Small intestine (tissue), 7 donors: ENCODE measurements at regions not wholly inside any gene's neighbourhood (a gene's known extent, or its start where the extent isn't known, plus 50 kb on each side); places are given as distances from the start of the nearest gene placed in this dataset.

Source experiments
- DNase-seq, 2 donors: peaks; one replicate each; pipeline versions ENCODE4 v3.0.0 to v3.0.0-alpha.2; 2013
- FAIRE-seq: peaks from 2 replicates; lab custom pipeline; 2012; peaks lifted over from hg19 to GRCh38; lab: Jason Lieb, UNC
- H3K27ac ChIP-seq, 3 donors: one replicate each; pipeline ENCODE4 v1.5.1; 2013; ENCODE audit warnings: low read length in 2 of 3, mild to moderate bottlenecking in 2 of 3, control low read depth in 1 of 3, inconsistent platforms in 1 of 3, low read depth in 1 of 3, moderate library complexity in 1 of 3
- H3K27me3 ChIP-seq, 3 donors: one replicate each; pipeline ENCODE4 v1.6.1; 2013; ENCODE audit warnings: low read length in 3 of 3, inconsistent platforms in 1 of 3; ENCODE audit not compliant: control insufficient read depth in 3 of 3, insufficient read depth in 3 of 3
- H3K36me3 ChIP-seq, 3 donors: one replicate each; pipeline ENCODE4 v1.6.1; 2013; ENCODE audit warnings: low read length in 3 of 3, inconsistent platforms in 1 of 3, low read depth in 1 of 3, mild to moderate bottlenecking in 1 of 3, moderate library complexity in 1 of 3; ENCODE audit not compliant: control insufficient read depth in 3 of 3, insufficient read depth in 2 of 3
- H3K4me1 ChIP-seq, 3 donors: one replicate each; pipeline ENCODE4 v1.6.1; 2013; ENCODE audit warnings: low read length in 2 of 3, inconsistent platforms in 1 of 3, low read depth in 1 of 3, mild to moderate bottlenecking in 1 of 3, moderate library complexity in 1 of 3; ENCODE audit not compliant: control insufficient read depth in 3 of 3, insufficient read depth in 2 of 3
- H3K4me3 ChIP-seq, 3 donors: one replicate each; pipeline ENCODE4 v1.5.1; 2013; ENCODE audit warnings: low read length in 3 of 3, control low read depth in 1 of 3, inconsistent platforms in 1 of 3, low read depth in 1 of 3, mild to moderate bottlenecking in 1 of 3, moderate library complexity in 1 of 3
- H3K9me3 ChIP-seq, 2 donors: one replicate each; pipeline ENCODE4 v1.6.1; 2013; ENCODE audit warnings: low read depth in 1 of 2, low read length in 1 of 2; ENCODE audit not compliant: control insufficient read depth in 2 of 2, insufficient read depth in 1 of 2
- WGBS, 3 donors: extraction: QIAGEN DNeasy Blood & Tissue Kit; methylation state at CpG; one replicate each; pipeline ENCODE4 v1.1.7; 2013; 5-methylcytosine and 5-hydroxymethylcytosine counted together
- donor health status: healthy with polysubstance abuse.
- donor health status: control.
- donor health status: control.
- donor health status: Bipolar disorder and iron deficiency.
- donor health status: healthy.

GRCh38 chr3:81105206-81105605, 656.2 kb downstream of the GBE1 start:
- DNase-seq (no peak), FAIRE-seq (no peak)
- no peaks in the 10 kb centered on the region for H3K27me3 ChIP-seq
- H3K9me3 ChIP-seq = no peaks in the 10 kb centered on the region
- H3K4me3 ChIP-seq = no peak overlapping the region
- no peaks in the 10 kb centered on the region for H3K4me1 ChIP-seq
- no peak overlapping the region for H3K27ac ChIP-seq
- no peaks in the 10 kb centered on the region for H3K36me3 ChIP-seq
- 70 to 77% (median 71%) methylated on average over 2 of the region's 2 CpGs for WGBS, 3 donors

- 13 to 44% (median 25%) methylated on average over 1 of the region's 1 CpG for WGBS, 3 donors
- FAIRE-seq = no peak
These were observed 663.6 kb downstream of the GBE1 start for GRCh38 chr3:81097889-81098288.

GRCh38 chr3:81095956-81096355, 665.5 kb downstream of the GBE1 start:
- H3K4me3 ChIP-seq = no peak overlapping the region
- H3K36me3 ChIP-seq = no peaks in the 10 kb centered on the region
- H3K4me1 ChIP-seq = no peaks in the 10 kb centered on the region
- DNase-seq (no peak), FAIRE-seq (no peak)
- no peak overlapping the region for H3K27ac ChIP-seq
- peaks cover 0 to 2% of the 10 kb centered on the region in 2 donors for H3K9me3 ChIP-seq
- 77 to 93% (median 77%) methylated on average over 5 of the region's 5 CpGs for WGBS, 3 donors
- no peaks in the 10 kb centered on the region for H3K27me3 ChIP-seq

More at GRCh38 chr3:81097889-81098288, 663.6 kb downstream of the GBE1 start:
- Histone ChIP-seq H3K36me3 (no peaks in the 10 kb centered on the region), H3K27ac (no peak overlapping the region), H3K9me3 (no peaks in the 10 kb centered on the region), H3K4me3 (no peak overlapping the region), H3K27me3 (no peaks in the 10 kb centered on the region), H3K4me1 (no peaks in the 10 kb centered on the region)
- no peak for DNase-seq

- Histone ChIP-seq H3K36me3 (no peaks in the 10 kb centered on the region), H3K4me1 (no peaks in the 10 kb centered on the region), H3K27ac (no peak overlapping the region), H3K27me3 (no peaks in the 10 kb centered on the region), H3K4me3 (no peak overlapping the region), H3K9me3 (peaks cover 0 to 4% of the 10 kb centered on the region in 2 donors)
- FAIRE-seq = no peak
- 85 to 90% (median 88%) methylated on average over 7 of the region's 7 CpGs for WGBS, 3 donors
- DNase-seq = no peak
These were observed 666.5 kb downstream of the GBE1 start for GRCh38 chr3:81094986-81095385.

- peaks cover 0 to 4% of the 10 kb centered on the region in 2 donors for H3K9me3 ChIP-seq
- DNase-seq = no peak
- no peaks in the 10 kb centered on the region for H3K4me1 ChIP-seq
- FAIRE-seq = peak; percentile 68
- H3K36me3 ChIP-seq = no peaks in the 10 kb centered on the region
- no peak overlapping the region for H3K27ac ChIP-seq
- WGBS, 3 donors = 67 to 75% (median 69%) methylated on average over 3 of the region's 3 CpGs
- no peaks in the 10 kb centered on the region for H3K27me3 ChIP-seq
- H3K4me3 ChIP-seq = no peak overlapping the region
These were observed 673.8 kb downstream of the GBE1 start for GRCh38 chr3:81087607-81088006.

GRCh38 chr3:81086348-81086747, 675.1 kb downstream of the GBE1 start:
- peaks cover 0 to 4% of the 10 kb centered on the region in 2 donors for H3K9me3 ChIP-seq
- no peaks in the 10 kb centered on the region for H3K4me1 ChIP-seq
- FAIRE-seq (no peak), DNase-seq (no peak)
- no peaks in the 10 kb centered on the region for H3K36me3 ChIP-seq
- no peak overlapping the region for H3K4me3 ChIP-seq
- 71 to 91% (median 81%) methylated on average over 2 of the region's 2 CpGs for WGBS, 3 donors
- H3K27ac ChIP-seq = no peak overlapping the region
- no peaks in the 10 kb centered on the region for H3K27me3 ChIP-seq

GRCh38 chr3:81080608-81081007, 680.8 kb downstream of the GBE1 start:
- FAIRE-seq = no peak

GRCh38 chr3:81072591-81072990, 688.9 kb downstream of the GBE1 start:
- WGBS, 3 donors = 81 to 85% (median 84%) methylated on average over 4 of the region's 4 CpGs
- H3K4me1 ChIP-seq = no peaks in the 10 kb centered on the region
- FAIRE-seq = no peak
- DNase-seq = no peak
- no peaks in the 10 kb centered on the region for H3K36me3 ChIP-seq
- H3K27ac ChIP-seq = no peak overlapping the region
- H3K27me3 ChIP-seq = no peaks in the 10 kb centered on the region
- H3K9me3 ChIP-seq = peaks cover 0 to 3% of the 10 kb centered on the region in 2 donors
- H3K4me3 ChIP-seq = no peak overlapping the region

More at GRCh38 chr3:81080608-81081007, 680.8 kb downstream of the GBE1 start:
- Histone ChIP-seq H3K9me3 (no peaks in the 10 kb centered on the region), H3K36me3 (no peaks in the 10 kb centered on the region), H3K27me3 (no peaks in the 10 kb centered on the region), H3K4me1 (no peaks in the 10 kb centered on the region), H3K4me3 (no peak overlapping the region), H3K27ac (no peak overlapping the region)
- no peak for DNase-seq
- WGBS, 3 donors = 82 to 93% (median 85%) methylated on average over 5 of the region's 5 CpGs

GRCh38 chr3:81068546-81068945, 692.9 kb downstream of the GBE1 start:
- FAIRE-seq (no peak), DNase-seq (no peak)
- Histone ChIP-seq H3K4me3 (no peak overlapping the region), H3K4me1 (no peaks in the 10 kb centered on the region), H3K9me3 (peaks cover 0 to 20% of the 10 kb centered on the region in 2 donors), H3K27ac (no peak overlapping the region), H3K27me3 (no peaks in the 10 kb centered on the region), H3K36me3 (no peaks in the 10 kb centered on the region)
- WGBS, 3 donors = 71 to 85% (median 76%) methylated on average over 1 of the region's 1 CpG
